ENCODE measurements at regions not wholly inside any gene's neighbourhood (a gene's known extent, or its start where the extent isn't known, plus 50 kb on each side); places are given as distances from the start of the nearest gene placed in this dataset.

DNA sequence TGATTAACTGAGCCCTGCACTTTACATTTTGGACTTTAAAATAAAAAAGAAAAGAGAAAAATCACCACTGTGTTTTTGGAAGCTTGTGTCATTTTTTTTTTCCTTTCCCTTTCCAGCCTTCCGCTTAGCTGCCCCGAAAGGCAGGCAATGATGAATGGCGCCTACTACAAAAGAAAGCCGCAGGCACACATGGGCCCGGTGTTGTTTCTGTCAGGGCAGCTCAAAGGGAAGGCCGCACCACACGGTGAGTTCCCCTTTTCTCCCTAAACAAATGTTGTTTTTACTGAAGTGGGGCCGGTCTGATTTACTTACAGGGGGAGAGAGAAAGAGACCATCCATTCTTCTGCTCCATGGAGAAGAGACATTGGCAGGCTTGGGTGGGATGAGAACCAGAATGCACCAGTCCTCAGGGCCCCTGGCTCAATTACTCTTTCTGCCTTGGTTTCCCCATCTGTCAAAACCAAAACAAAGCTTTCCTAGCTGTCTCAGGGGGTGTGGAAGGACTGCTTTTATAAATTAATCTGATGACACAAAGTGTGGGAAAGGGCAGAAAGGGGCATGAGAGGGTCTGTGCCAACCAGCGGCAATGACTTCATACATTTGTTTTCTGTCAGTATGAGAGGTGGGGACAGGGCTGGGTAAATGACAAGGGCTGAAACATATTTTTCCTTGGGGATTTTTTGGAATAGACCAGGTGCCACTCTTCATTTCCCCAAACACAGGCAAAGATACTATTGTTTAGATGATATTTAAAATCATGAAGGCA is 91.4 kb upstream of the PLXNA2 start:
- no peak for TF ChIP-seq POLR2AphosphoS5 (IDR thresholded peaks at IDR 0.05)
- TF ChIP-seq, protein P1, sequence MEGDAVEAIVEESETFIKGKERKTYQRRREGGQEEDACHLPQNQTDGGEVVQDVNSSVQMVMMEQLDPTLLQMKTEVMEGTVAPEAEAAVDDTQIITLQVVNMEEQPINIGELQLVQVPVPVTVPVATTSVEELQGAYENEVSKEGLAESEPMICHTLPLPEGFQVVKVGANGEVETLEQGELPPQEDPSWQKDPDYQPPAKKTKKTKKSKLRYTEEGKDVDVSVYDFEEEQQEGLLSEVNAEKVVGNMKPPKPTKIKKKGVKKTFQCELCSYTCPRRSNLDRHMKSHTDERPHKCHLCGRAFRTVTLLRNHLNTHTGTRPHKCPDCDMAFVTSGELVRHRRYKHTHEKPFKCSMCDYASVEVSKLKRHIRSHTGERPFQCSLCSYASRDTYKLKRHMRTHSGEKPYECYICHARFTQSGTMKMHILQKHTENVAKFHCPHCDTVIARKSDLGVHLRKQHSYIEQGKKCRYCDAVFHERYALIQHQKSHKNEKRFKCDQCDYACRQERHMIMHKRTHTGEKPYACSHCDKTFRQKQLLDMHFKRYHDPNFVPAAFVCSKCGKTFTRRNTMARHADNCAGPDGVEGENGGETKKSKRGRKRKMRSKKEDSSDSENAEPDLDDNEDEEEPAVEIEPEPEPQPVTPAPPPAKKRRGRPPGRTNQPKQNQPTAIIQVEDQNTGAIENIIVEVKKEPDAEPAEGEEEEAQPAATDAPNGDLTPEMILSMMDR (IDR thresholded peaks at IDR 0.05): no peak
- no peak for TF ChIP-seq EP300 (IDR thresholded peaks at IDR 0.05)
- no peak for TF ChIP-seq POLR2A (IDR thresholded peaks at IDR 0.05)
- WGBS: 70% methylated on average over 9 of the region's 9 CpGs
- Histone ChIP-seq H3K4me3 (no peak overlapping the region), H3K9me3 (no peaks in the 10 kb centered on the region), H3K27me3 (peaks cover 9% of the 10 kb centered on the region), H3K36me3 (no peaks in the 10 kb centered on the region), H3K27ac (no peak overlapping the region), H3K4me1 (no peaks in the 10 kb centered on the region)
- DNase-seq (ENCODE audit: low spot score in 2 of 2): no peak

DNA sequence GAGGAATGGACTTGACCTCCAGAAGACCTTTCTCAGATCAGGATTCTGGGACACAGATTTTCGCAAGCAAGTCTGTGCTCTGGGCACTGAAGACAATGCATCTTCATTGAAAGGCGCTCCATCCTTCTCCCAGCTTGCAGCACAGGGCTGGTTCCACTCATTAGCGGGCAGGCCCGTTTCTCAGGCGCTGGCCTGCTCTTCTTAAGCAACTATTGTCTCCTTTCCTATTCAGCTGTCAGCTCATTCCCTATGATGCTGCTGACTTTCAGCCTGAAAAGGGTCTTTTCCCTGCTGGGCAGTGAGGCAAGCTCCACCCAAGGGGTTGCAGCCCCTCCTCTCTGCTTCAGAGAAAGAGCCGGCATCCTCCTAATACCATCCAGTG is 91.9 kb upstream of the PLXNA2 start:
- WGBS: 96% methylated on average over 6 of the region's 6 CpGs
- TF ChIP-seq EP300 (IDR thresholded peaks at IDR 0.05): no peak
- no peak for TF ChIP-seq POLR2A (IDR thresholded peaks at IDR 0.05)
- TF ChIP-seq, protein P1 (IDR thresholded peaks at IDR 0.05): no peak
- no peak for TF ChIP-seq POLR2AphosphoS5 (IDR thresholded peaks at IDR 0.05)

DNA sequence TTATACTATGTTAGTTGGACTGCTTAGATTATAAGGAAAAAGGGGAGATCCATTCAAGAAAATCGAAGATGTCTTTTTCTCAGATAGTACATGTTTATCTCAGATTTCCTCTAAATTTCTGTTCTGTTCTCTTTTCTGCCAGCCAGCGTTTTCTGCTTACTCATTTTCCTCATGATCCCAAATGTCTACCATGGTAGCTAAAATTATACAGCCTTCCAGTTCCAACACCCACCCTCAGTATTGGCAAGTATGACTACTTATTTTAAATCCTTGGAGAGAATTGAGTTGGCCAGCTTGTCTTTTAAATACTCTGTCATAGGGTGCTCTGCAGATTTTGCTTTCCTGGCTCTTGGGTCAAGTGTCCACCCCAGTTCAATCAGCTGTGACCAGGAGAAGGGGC is 95.7 kb upstream of the PLXNA2 start:
- no peak for TF ChIP-seq EP300 (IDR thresholded peaks at IDR 0.05)
- TF ChIP-seq, protein P1 (IDR thresholded peaks at IDR 0.05): no peak
- H3K36me3 ChIP-seq: no peaks in the 10 kb centered on the region
- 80% methylated on average over 2 of the region's 2 CpGs for WGBS
- H3K4me3 ChIP-seq: no peak overlapping the region
- H3K27me3 ChIP-seq: peaks cover 5% of the 10 kb centered on the region
- no peak overlapping the region for H3K27ac ChIP-seq
- H3K4me1 ChIP-seq: no peaks in the 10 kb centered on the region
- no peak for DNase-seq (ENCODE audit: low spot score in 2 of 2)
- no peaks in the 10 kb centered on the region for H3K9me3 ChIP-seq

More for the DNA sequence above, 91.9 kb upstream of the PLXNA2 start:
- no peak overlapping the region for H3K27ac ChIP-seq
- no peaks in the 10 kb centered on the region for H3K4me1 ChIP-seq
- no peaks in the 10 kb centered on the region for H3K9me3 ChIP-seq
- no peak overlapping the region for H3K4me3 ChIP-seq
- no peak for DNase-seq (ENCODE audit: low spot score in 2 of 2)
- peaks cover 11% of the 10 kb centered on the region for H3K27me3 ChIP-seq
- no peaks in the 10 kb centered on the region for H3K36me3 ChIP-seq

DNA sequence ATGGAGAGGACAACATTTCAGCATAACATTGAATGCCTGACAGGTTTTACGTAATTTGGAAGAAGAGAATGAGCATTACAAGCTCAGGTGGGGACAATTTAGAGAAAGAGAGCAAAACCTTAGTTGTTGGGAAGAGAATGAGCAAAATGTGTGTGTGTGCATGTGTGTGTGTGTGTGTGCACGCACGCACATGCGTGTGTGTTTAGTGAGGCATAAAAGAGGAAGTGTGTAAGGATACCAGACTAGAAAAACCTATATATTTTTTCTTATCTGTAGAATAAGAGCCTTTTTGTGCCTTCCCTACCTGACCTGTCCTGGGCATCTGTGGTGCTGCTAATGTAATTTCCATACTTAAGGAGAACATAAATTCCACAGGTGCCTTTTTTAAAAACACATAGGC is 99.0 kb upstream of the PLXNA2 start:
- H3K4me3 ChIP-seq: no peak overlapping the region
- no peak for DNase-seq (ENCODE audit: low spot score in 2 of 2)
- TF ChIP-seq POLR2A (IDR thresholded peaks at IDR 0.05): no peak
- TF ChIP-seq, protein P1 (IDR thresholded peaks at IDR 0.05): no peak
- TF ChIP-seq POLR2AphosphoS5 (IDR thresholded peaks at IDR 0.05): no peak
- no peak for TF ChIP-seq EP300 (IDR thresholded peaks at IDR 0.05)
- H3K9me3 ChIP-seq: no peaks in the 10 kb centered on the region
- no peak overlapping the region for H3K27ac ChIP-seq
- peaks cover 2% of the 10 kb centered on the region for H3K27me3 ChIP-seq
- 79% methylated on average over 4 of the region's 4 CpGs for WGBS
- no peaks in the 10 kb centered on the region for H3K36me3 ChIP-seq
- no peaks in the 10 kb centered on the region for H3K4me1 ChIP-seq

DNA sequence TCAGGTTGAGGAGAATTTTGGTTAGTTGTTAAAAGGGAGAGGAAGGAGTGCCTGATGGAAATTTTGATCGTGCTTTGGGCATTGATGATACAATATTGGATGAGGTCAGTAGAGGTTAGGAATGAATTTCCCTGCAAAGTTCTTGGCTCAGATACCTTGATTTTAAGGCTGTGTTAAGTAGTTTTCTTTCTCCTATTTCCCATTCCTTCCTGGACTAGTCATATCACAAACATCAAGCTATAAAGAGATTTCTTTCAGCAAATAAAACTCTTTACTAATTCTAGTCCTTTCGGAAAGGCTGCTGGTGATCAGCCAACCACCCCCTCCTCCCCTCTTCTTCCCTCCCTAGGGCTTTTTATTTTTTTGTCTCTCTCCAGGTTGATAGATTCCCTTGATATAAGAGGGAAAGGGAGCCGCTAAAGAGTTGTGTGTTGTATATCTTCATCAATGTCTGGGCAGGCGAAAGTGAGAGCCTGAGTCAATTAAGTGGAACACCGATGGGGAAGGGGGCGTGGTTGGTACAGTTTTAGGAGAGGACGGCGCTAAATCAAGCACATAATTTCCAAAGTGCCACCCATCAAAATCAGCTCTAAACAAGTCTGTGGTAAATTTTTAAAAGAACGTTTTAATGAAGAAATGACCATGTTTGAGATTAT is 100.1 kb upstream of the PLXNA2 start:
- no peak overlapping the region for H3K4me3 ChIP-seq
- peaks cover 2% of the 10 kb centered on the region for H3K27me3 ChIP-seq
- H3K27ac ChIP-seq: no peak overlapping the region
- H3K36me3 ChIP-seq: no peaks in the 10 kb centered on the region
- H3K4me1 ChIP-seq: no peaks in the 10 kb centered on the region
- WGBS: 43% methylated on average over 9 of the region's 9 CpGs
- H3K9me3 ChIP-seq: no peaks in the 10 kb centered on the region
- TF ChIP-seq POLR2AphosphoS5 (IDR thresholded peaks at IDR 0.05) (no peak), EP300 (IDR thresholded peaks at IDR 0.05) (no peak), POLR2A (IDR thresholded peaks at IDR 0.05) (no peak)
- TF ChIP-seq, protein P1 (IDR thresholded peaks at IDR 0.05): no peak
- DNase-seq (ENCODE audit: low spot score in 2 of 2): no peak
